ENCODE measurements at regions not wholly inside any gene's neighbourhood (a gene's known extent, or its start where the extent isn't known, plus 50 kb on each side); places are given as distances from the start of the nearest gene placed in this dataset.

DNA sequence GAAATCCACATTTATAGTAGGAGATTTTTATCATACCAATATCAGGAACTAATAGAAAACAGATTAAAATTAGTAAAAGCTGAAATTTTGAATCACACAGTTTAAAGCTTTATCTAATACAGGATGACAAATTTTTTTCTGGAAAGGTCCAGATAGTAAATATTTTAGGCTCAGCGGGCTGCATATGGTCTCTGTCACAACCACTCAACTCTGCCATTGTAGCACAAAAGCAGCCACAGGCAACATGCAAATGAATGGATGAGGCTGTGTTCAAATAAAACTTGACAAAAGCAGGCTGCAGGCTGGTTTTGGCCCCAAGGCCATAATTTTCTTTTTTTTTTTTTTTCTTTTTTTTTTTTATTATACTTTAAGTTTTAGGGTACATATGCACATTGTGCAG lies 108.2 kb upstream of the CCDC90B start:
- H3K9ac ChIP-seq (ENCODE audit: insufficient read depth in 1 of 2, low read depth in 2 of 2, low read length in 2 of 2): no peak overlapping the region
- 0% methylated on average over 1 of the region's 1 CpG for WGBS (ENCODE audit: insufficient coverage, low coverage, missing lambda C conversion rate)
- no TSS peak for BruUV-seq (replicated peaks)
- H2AFZ ChIP-seq (ENCODE audit: low read depth, low read length): no peak overlapping the region
- in situ Hi-C loops (cut with MboI): no loop called here
- no peaks in the 10 kb centered on the region for H4K20me1 ChIP-seq (replicated peaks; ENCODE audit: control insufficient read depth, insufficient read depth, low read length)
- TF ChIP-seq FOXJ2 (tag; IDR thresholded peaks at IDR 0.05) (no peak), HDAC3 (IDR thresholded peaks at IDR 0.05; ENCODE audit: borderline replicate concordance, partially characterized antibody) (no peak), NFYB (IDR thresholded peaks at IDR 0.05; ENCODE audit: extremely low read depth, insufficient read length) (no peak), FOXK1 (CRISPR knock-in tag; IDR thresholded peaks at IDR 0.05; ENCODE audit: borderline replicate concordance) (no peak), NCOA2 (IDR thresholded peaks at IDR 0.05; ENCODE audit: partially characterized antibody in 2 of 2) (no peak)
- intact Hi-C loops (cut with micrococcal nuclease): no loop called here
- ChIA-PET CTCF (ENCODE audit: low intra/inter-chr PET ratio) (no interaction called here), POLR2A (no interaction called here)
- H3K36me3 ChIP-seq (ENCODE audit: control insufficient read depth, insufficient read depth, low read length): no peaks in the 10 kb centered on the region
- H3K27ac ChIP-seq (ENCODE audit: extremely low read depth, low read depth, low read length): no peak overlapping the region
- ATAC-seq (no peak), DNase-seq (ENCODE audit: extremely low read depth in 1 of 4, low spot score in 3 of 4) (no peak), FAIRE-seq (no peak)
- no peaks in the 10 kb centered on the region for H3K79me2 ChIP-seq (ENCODE audit: control insufficient read depth, insufficient read depth, low read length)
- H3K9me1 ChIP-seq (ENCODE audit: control insufficient read depth, insufficient read depth, low read length): no peaks in the 10 kb centered on the region
- no peak overlapping the region for H3K4me3 ChIP-seq
- no peaks in the 10 kb centered on the region for H3K27me3 ChIP-seq (ENCODE audit: control insufficient read depth in 2 of 2, insufficient read depth in 2 of 2, low read length in 2 of 2)
- H3K4me2 ChIP-seq (ENCODE audit: insufficient read depth, low read length): no peak overlapping the region
- no peaks in the 10 kb centered on the region for H3K4me1 ChIP-seq (replicated peaks in 1 of 2; ENCODE audit: control insufficient read depth in 2 of 2, insufficient read depth in 2 of 2, low read length in 2 of 2)
- H3K9me3 ChIP-seq (replicated peaks; ENCODE audit: control insufficient read depth, insufficient read depth, low read depth, low read length): no peaks in the 10 kb centered on the region

DNA sequence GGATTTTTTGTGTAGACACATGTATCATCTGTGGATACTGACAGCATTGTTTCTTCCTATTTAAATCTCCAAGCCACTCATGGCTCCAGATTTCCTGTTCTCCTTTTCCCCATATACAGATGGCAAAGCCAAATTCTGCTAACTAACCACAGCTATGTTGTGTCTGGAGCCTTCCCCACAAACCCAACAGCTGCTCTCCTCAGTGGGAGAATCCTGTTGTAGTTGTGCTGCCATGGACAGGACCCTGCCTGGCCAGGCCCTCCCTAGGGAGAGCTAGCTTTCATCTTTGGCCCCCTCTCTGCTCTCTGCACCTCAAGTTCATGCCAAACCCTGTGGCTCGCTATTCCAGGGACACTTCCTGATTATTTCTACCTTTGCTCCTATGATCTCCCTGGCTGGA lies 106.4 kb upstream of the CCDC90B start:
- WGBS (ENCODE audit: insufficient coverage, low coverage, missing lambda C conversion rate): 0% methylated on average over 1 of the region's 1 CpG
- FAIRE-seq: no peak

More for the DNA sequence above, 106.4 kb upstream of the CCDC90B start:
- H3K9me3 ChIP-seq (replicated peaks; ENCODE audit: control insufficient read depth, insufficient read depth, low read depth, low read length): no peaks in the 10 kb centered on the region
- no TSS peak for BruUV-seq (replicated peaks)
- no peaks in the 10 kb centered on the region for H3K79me2 ChIP-seq (ENCODE audit: control insufficient read depth, insufficient read depth, low read length)
- no peaks in the 10 kb centered on the region for H3K27me3 ChIP-seq (ENCODE audit: control insufficient read depth in 2 of 2, insufficient read depth in 2 of 2, low read length in 2 of 2)
- ATAC-seq (no peak), DNase-seq (ENCODE audit: extremely low read depth in 1 of 4, low spot score in 3 of 4) (no peak)
- no peak overlapping the region for H2AFZ ChIP-seq (ENCODE audit: low read depth, low read length)
- CTCF ChIA-PET (ENCODE audit: low intra/inter-chr PET ratio): no interaction called here
- no peak overlapping the region for H3K4me3 ChIP-seq
- H3K36me3 ChIP-seq (ENCODE audit: control insufficient read depth, insufficient read depth, low read length): no peaks in the 10 kb centered on the region
- H3K4me2 ChIP-seq (ENCODE audit: insufficient read depth, low read length): no peak overlapping the region
- TF ChIP-seq ZNF436 (CRISPR knock-in tag; IDR thresholded peaks at IDR 0.05) (no peak), ELF2 (CRISPR knock-in tag; IDR thresholded peaks at IDR 0.05) (no peak), MYNN (IDR thresholded peaks at IDR 0.05) (no peak), MYNN (CRISPR knock-in tag; IDR thresholded peaks at IDR 0.05) (no peak), ZNF668 (CRISPR knock-in tag; IDR thresholded peaks at IDR 0.05) (no peak), U2AF2 (optimal IDR thresholded peaks at IDR 0.05; ENCODE audit: low read depth, low read length) (no peak)
- H4K20me1 ChIP-seq (replicated peaks; ENCODE audit: control insufficient read depth, insufficient read depth, low read length): no peaks in the 10 kb centered on the region
- intact Hi-C loops (cut with micrococcal nuclease) (no loop called here), in situ Hi-C loops (cut with MboI) (no loop called here)
- no peak overlapping the region for H3K27ac ChIP-seq (ENCODE audit: extremely low read depth, low read depth, low read length)
- H3K4me1 ChIP-seq (replicated peaks in 1 of 2; ENCODE audit: control insufficient read depth in 2 of 2, insufficient read depth in 2 of 2, low read length in 2 of 2): no peaks in the 10 kb centered on the region
- H3K9ac ChIP-seq (ENCODE audit: insufficient read depth in 1 of 2, low read depth in 2 of 2, low read length in 2 of 2): no peak overlapping the region
- H3K9me1 ChIP-seq (ENCODE audit: control insufficient read depth, insufficient read depth, low read length): no peaks in the 10 kb centered on the region
- POLR2A ChIA-PET: no interaction called here
